ENCODE measurements at regions not wholly inside any gene's neighbourhood (a gene's known extent, or its start where the extent isn't known, plus 50 kb on each side); places are given as distances from the start of the nearest gene placed in this dataset.

DNA sequence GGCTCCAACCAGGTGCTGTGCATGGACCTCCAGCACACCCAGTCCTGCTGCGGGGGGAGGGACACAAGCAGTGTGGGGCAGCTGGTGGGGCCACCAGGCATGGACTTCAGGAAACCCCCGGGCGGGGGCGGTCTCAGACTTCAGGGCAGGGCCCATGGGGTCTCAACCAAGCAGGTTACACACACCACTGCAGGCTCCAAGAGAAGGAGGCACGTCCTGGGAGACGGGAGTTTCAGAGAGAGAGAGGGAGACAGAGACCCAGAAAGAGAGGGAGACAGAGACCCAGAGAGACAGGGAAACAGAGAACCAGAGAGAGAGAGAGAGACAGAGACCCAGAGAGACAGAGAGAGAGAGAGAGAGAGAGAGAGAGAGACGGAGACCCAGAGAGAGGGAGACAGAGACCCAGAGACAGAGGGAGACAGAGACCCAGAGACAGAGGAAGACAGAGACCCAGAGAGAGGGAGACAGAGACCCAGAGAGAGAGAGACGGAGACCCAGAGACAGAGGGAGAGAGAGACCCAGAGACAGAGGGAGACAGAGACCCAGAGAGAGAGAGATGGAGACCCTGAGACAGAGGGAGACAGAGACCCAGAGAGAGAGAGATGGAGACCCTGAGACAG lies 128.9 kb downstream of the NCOR2 start:
- DNase-seq = no peak
- intact Hi-C loops (cut with DNase I; ENCODE audit: low total_unique reads) = no loop called here
- Histone ChIP-seq H3K36me3 (peaks cover 0 to 82% (median 33%) of the 10 kb centered on the region in 6 donors), H3K4me1 (peaks cover 0 to 53% (median 19%) of the 10 kb centered on the region in 6 donors), H3K4me3 (no peak overlapping the region), H3K27ac (no peak overlapping the region), H3K27me3 (replicated peaks in 1 of 7) (no peaks in the 10 kb centered on the region), H3K9me3 (no peaks in the 10 kb centered on the region)
- no peak for TF ChIP-seq POLR2A (IDR thresholded peaks at IDR 0.05)
- TF ChIP-seq CTCF (IDR thresholded peaks at IDR 0.05 in 8 of 11, conservative IDR thresholded peaks at IDR 0.05 in 3 of 11) = no peak
- TF ChIP-seq POLR2AphosphoS5 (IDR thresholded peaks at IDR 0.05) = no peak
- WGBS, 5 donors = 69 to 87% (median 80%) methylated on average over 5 to 8 of the region's 8 CpGs

- no peak overlapping the region for H3K27ac ChIP-seq
- H3K9me3 ChIP-seq = no peaks in the 10 kb centered on the region
- TF ChIP-seq POLR2A (IDR thresholded peaks at IDR 0.05) = no peak
- TF ChIP-seq POLR2AphosphoS5 (IDR thresholded peaks at IDR 0.05) = peak in 1 of 3 donors; percentile 13
- no peak for DNase-seq
- peaks cover 0 to 82% (median 29%) of the 10 kb centered on the region in 6 donors for H3K36me3 ChIP-seq
- H3K27me3 ChIP-seq (replicated peaks in 1 of 7) = no peaks in the 10 kb centered on the region
- WGBS, 5 donors = 69 to 85% (median 77%) methylated on average over 26 to 36 of the region's 36 CpGs
- H3K4me1 ChIP-seq = peaks cover 0 to 60% (median 23%) of the 10 kb centered on the region in 6 donors
- H3K4me3 ChIP-seq = no peak overlapping the region
- intact Hi-C loops (cut with DNase I; ENCODE audit: low total_unique reads) = no loop called here
These were observed 129.6 kb downstream of the NCOR2 start for GRCh38 chr12:124437617-124438436.

DNA sequence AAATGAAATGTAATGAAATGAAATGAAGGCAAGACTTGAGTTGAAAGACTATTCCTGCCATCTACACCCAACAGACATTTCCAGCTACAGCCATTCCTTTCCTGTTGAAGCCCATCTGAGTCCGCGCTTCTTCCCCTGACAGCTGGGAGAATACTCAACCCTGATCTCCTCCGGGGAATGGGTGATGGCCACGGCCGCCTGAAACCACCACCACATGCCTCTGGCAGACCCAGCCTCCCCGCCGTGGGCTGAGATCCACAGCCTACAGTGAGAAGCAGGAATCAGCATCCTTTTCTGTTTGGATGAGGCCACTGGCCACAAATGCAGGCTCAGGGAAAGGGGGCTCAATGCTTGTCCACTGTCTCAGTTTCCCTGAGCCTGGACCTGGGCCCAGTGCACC lies 130.3 kb downstream of the NCOR2 start:
- Histone ChIP-seq H3K4me1 (peaks cover 0 to 64% (median 29%) of the 10 kb centered on the region in 6 donors), H3K4me3 (no peak overlapping the region), H3K27ac (no peak overlapping the region), H3K27me3 (replicated peaks in 1 of 7) (no peaks in the 10 kb centered on the region), H3K9me3 (no peaks in the 10 kb centered on the region), H3K36me3 (peaks cover 0 to 75% (median 24%) of the 10 kb centered on the region in 6 donors)
- 85 to 95% (median 87%) methylated on average over 7 of the region's 7 CpGs for WGBS, 5 donors
- TF ChIP-seq CTCF (IDR thresholded peaks at IDR 0.05 in 8 of 11, conservative IDR thresholded peaks at IDR 0.05 in 3 of 11) (no peak), POLR2AphosphoS5 (IDR thresholded peaks at IDR 0.05) (no peak), POLR2A (IDR thresholded peaks at IDR 0.05) (no peak)
- intact Hi-C loops (cut with DNase I; ENCODE audit: low total_unique reads) = no loop called here
- no peak for DNase-seq

DNA sequence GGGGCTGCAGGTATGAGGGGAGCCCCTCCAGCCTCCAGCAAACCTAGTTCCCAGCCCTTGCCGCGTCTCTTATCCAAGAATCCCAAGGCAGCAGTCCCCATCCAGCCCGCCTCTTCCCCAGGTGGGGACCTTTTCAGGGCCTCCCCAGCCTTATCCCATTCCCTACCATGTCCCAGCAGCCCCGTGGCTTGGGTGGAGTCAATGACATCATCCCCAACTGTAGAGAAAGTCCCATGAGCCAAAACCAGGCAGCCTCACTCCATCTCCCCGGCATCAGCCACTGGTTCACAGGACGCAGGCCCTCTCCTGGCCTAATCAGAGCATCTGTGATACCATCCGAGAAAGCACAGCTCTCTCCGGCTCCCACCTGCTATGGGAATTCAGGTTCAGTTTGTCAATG lies 131.0 kb downstream of the NCOR2 start:
- TF ChIP-seq POLR2AphosphoS5 (IDR thresholded peaks at IDR 0.05) (no peak), CTCF (IDR thresholded peaks at IDR 0.05 in 8 of 11, conservative IDR thresholded peaks at IDR 0.05 in 3 of 11) (no peak), POLR2A (IDR thresholded peaks at IDR 0.05) (no peak)
- 86 to 96% (median 88%) methylated on average over 6 to 8 of the region's 8 CpGs for WGBS, 5 donors
- H3K4me3 ChIP-seq = no peak overlapping the region
- H3K9me3 ChIP-seq = no peaks in the 10 kb centered on the region
- H3K27me3 ChIP-seq (replicated peaks in 1 of 7) = no peaks in the 10 kb centered on the region
- intact Hi-C loops (cut with DNase I; ENCODE audit: low total_unique reads) = no loop called here
- DNase-seq = no peak
- H3K27ac ChIP-seq = no peak overlapping the region
- peaks cover 0 to 68% (median 22%) of the 10 kb centered on the region in 6 donors for H3K36me3 ChIP-seq
- peaks cover 0 to 61% (median 28%) of the 10 kb centered on the region in 6 donors for H3K4me1 ChIP-seq
